Esophagus muscularis mucosa (tissue), 3 donors: ENCODE measurements at regions not wholly inside any gene's neighbourhood (a gene's known extent, or its start where the extent isn't known, plus 50 kb on each side); places are given as distances from the start of the nearest gene placed in this dataset.

Experiments
- CTCF ChIP-seq, 3 experiments: fragments of 200-600 bp in 2 of 3; fragments of 450-650 bp in 1 of 3; sonication (generic) in 2 of 3; IDR thresholded peaks; one replicate each; pipeline ENCODE4 v1.5.1; 2017 to 2019; ENCODE audit warnings: antibody characterized with exemption in 3 of 3, mild to moderate bottlenecking in 2 of 3, moderate library complexity in 1 of 3
- POLR2A ChIP-seq: fragments of 450-650 bp; IDR thresholded peaks from one replicate; pipeline ENCODE4 v1.6.1; 2017; ENCODE audit warnings: antibody characterized with exemption, moderate library complexity, mild to moderate bottlenecking, low read depth
- POLR2AphosphoS5 ChIP-seq, 2 donors: sonication (generic); formaldehyde crosslinking; IDR thresholded peaks; one replicate each; pipeline ENCODE4 v1.6.1; 2017; ENCODE audit warnings: antibody characterized with exemption in 2 of 2

GRCh38 chr4:163808011-163808410 lies 313.5 kb downstream of the TMA16 start:
- TF ChIP-seq CTCF (IDR thresholded peaks at IDR 0.05) (no peak), POLR2A (no peak), POLR2AphosphoS5 (IDR thresholded peaks at IDR 0.05) (no peak)
